ENCODE measurements at regions not wholly inside any gene's neighbourhood (a gene's known extent, or its start where the extent isn't known, plus 50 kb on each side); places are given as distances from the start of the nearest gene placed in this dataset.

- no peaks in the 10 kb centered on the region for H3K4me1 ChIP-seq (replicated peaks; ENCODE audit: insufficient read depth)
- intact Hi-C loops (cut with micrococcal nuclease; ENCODE audit: unreplicated experiment) = no loop called here
- no peak overlapping the region for H3K4me3 ChIP-seq
- no TSS peak for BruUV-seq (replicated peaks)
- H4K20me1 ChIP-seq (ENCODE audit: insufficient read depth) = no peaks in the 10 kb centered on the region
- H3K27ac ChIP-seq = no peak overlapping the region
- ChIA-PET CTCF (no interaction called here), POLR2A (ENCODE audit: unreplicated experiment) (no interaction called here)
- no peaks in the 10 kb centered on the region for H3F3A ChIP-seq (ENCODE audit: insufficient read depth, low read depth)
- H3K9me2 ChIP-seq (ENCODE audit: insufficient read depth) = no peaks in the 10 kb centered on the region
- no peak overlapping the region for H2AFZ ChIP-seq
- H3K79me2 ChIP-seq (ENCODE audit: low read depth) = no peaks in the 10 kb centered on the region
- peaks cover 42% of the 10 kb centered on the region for H3K27me3 ChIP-seq (ENCODE audit: insufficient read depth, low read depth)
- no peak overlapping the region for H3K4me2 ChIP-seq
- H3K9me3 ChIP-seq (ENCODE audit: insufficient read depth, low read depth) = 0 out of 2 replicates have a peak, but pooled peaks cover 6% of the 10 kb centered on the region
- DNase-seq = no peak
- TF ChIP-seq EZH2 (IDR thresholded peaks at IDR 0.05; ENCODE audit: low read depth) = no peak
- no peak for TF ChIP-seq CTCF (conservative IDR thresholded peaks at IDR 0.05)
- H3K36me3 ChIP-seq (ENCODE audit: low read depth) = no peaks in the 10 kb centered on the region
Measured at GRCh38 chr19:34023381-34023780, 148.9 kb upstream of the LSM14A start.

GRCh38 chr19:34033880-34034279 lies 138.4 kb upstream of the LSM14A start:
- Histone ChIP-seq H2AFZ (no peak overlapping the region), H3K27ac (no peak overlapping the region), H3K4me1 (replicated peaks; ENCODE audit: insufficient read depth) (no peaks in the 10 kb centered on the region), H3F3A (ENCODE audit: insufficient read depth, low read depth) (no peaks in the 10 kb centered on the region), H4K20me1 (ENCODE audit: insufficient read depth) (no peaks in the 10 kb centered on the region), H3K4me2 (no peak overlapping the region), H3K4me3 (no peak overlapping the region), H3K27me3 (ENCODE audit: insufficient read depth, low read depth) (peaks cover 77% of the 10 kb centered on the region), H3K9me2 (ENCODE audit: insufficient read depth) (no peaks in the 10 kb centered on the region), H3K36me3 (ENCODE audit: low read depth) (no peaks in the 10 kb centered on the region), H3K9me3 (ENCODE audit: insufficient read depth, low read depth) (no peaks in the 10 kb centered on the region), H3K79me2 (ENCODE audit: low read depth) (no peaks in the 10 kb centered on the region)
- no peak for DNase-seq
- POLR2A ChIA-PET (ENCODE audit: unreplicated experiment) = no interaction called here
- TF ChIP-seq EZH2 (IDR thresholded peaks at IDR 0.05; ENCODE audit: low read depth) (no peak), CTCF (conservative IDR thresholded peaks at IDR 0.05) (no peak)
- CTCF ChIA-PET = interaction anchor here (0.6 kb wide), 1 partner anchor 63 kb away, joined by 3 read pairs; no protein-coding TSS in a partner anchor
- no TSS peak for BruUV-seq (replicated peaks)
- intact Hi-C loops (cut with micrococcal nuclease; ENCODE audit: unreplicated experiment) = no loop called here

- Histone ChIP-seq H3K4me1 (replicated peaks; ENCODE audit: insufficient read depth) (no peaks in the 10 kb centered on the region), H3K36me3 (ENCODE audit: low read depth) (no peaks in the 10 kb centered on the region), H3K9me3 (ENCODE audit: insufficient read depth, low read depth) (no peaks in the 10 kb centered on the region), H2AFZ (no peak overlapping the region), H3K27ac (no peak overlapping the region), H3F3A (ENCODE audit: insufficient read depth, low read depth) (no peaks in the 10 kb centered on the region), H3K4me3 (no peak overlapping the region), H3K27me3 (ENCODE audit: insufficient read depth, low read depth) (peaks cover 76% of the 10 kb centered on the region), H3K4me2 (no peak overlapping the region), H3K9me2 (ENCODE audit: insufficient read depth) (no peaks in the 10 kb centered on the region), H3K79me2 (ENCODE audit: low read depth) (no peaks in the 10 kb centered on the region), H4K20me1 (ENCODE audit: insufficient read depth) (no peaks in the 10 kb centered on the region)
- ChIA-PET CTCF (no interaction called here), POLR2A (ENCODE audit: unreplicated experiment) (no interaction called here)
- TF ChIP-seq EZH2 (IDR thresholded peaks at IDR 0.05; ENCODE audit: low read depth) (no peak), CTCF (conservative IDR thresholded peaks at IDR 0.05) (no peak)
- no TSS peak for BruUV-seq (replicated peaks)
- no peak for DNase-seq
- intact Hi-C loops (cut with micrococcal nuclease; ENCODE audit: unreplicated experiment) = no loop called here
Measured at GRCh38 chr19:34034318-34034846, 137.9 kb upstream of the LSM14A start.
